ENCODE measurements at regions not wholly inside any gene's neighbourhood (a gene's known extent, or its start where the extent isn't known, plus 50 kb on each side); places are given as distances from the start of the nearest gene placed in this dataset.

- no peaks in the 10 kb centered on the region for H3K27me3 ChIP-seq
- H3K36me3 ChIP-seq: no peaks in the 10 kb centered on the region
- H3K9me3 ChIP-seq: no peaks in the 10 kb centered on the region
- H3K4me1 ChIP-seq: no peaks in the 10 kb centered on the region
- DNase-seq: no peak
- TF ChIP-seq CTCF (IDR thresholded peaks at IDR 0.05; ENCODE audit: low read depth, low read length): no peak
- no peak overlapping the region for H3K4me3 ChIP-seq (ENCODE audit: low read depth, low read length)
Measured at GRCh38 chr4:145293658-145294057, 113.3 kb upstream of the OTUD4 start.

- no peak for TF ChIP-seq CTCF (IDR thresholded peaks at IDR 0.05; ENCODE audit: low read depth, low read length)
- Histone ChIP-seq H3K27me3 (no peaks in the 10 kb centered on the region), H3K36me3 (no peaks in the 10 kb centered on the region), H3K4me1 (no peaks in the 10 kb centered on the region), H3K9me3 (no peaks in the 10 kb centered on the region), H3K4me3 (ENCODE audit: low read depth, low read length) (no peak overlapping the region)
- DNase-seq: no peak
Measured at GRCh38 chr4:145290955-145291354, 110.6 kb upstream of the OTUD4 start.

GRCh38 chr4:145289403-145290076, 109.2 kb upstream of the OTUD4 start:
- no peak for DNase-seq
- Histone ChIP-seq H3K4me3 (ENCODE audit: low read depth, low read length) (no peak overlapping the region), H3K27me3 (no peaks in the 10 kb centered on the region), H3K36me3 (no peaks in the 10 kb centered on the region), H3K4me1 (no peaks in the 10 kb centered on the region), H3K9me3 (no peaks in the 10 kb centered on the region)
- no peak for TF ChIP-seq CTCF (IDR thresholded peaks at IDR 0.05; ENCODE audit: low read depth, low read length)

GRCh38 chr4:145287351-145287750, 107.0 kb upstream of the OTUD4 start:
- Histone ChIP-seq H3K4me3 (ENCODE audit: low read depth, low read length) (no peak overlapping the region), H3K27me3 (no peaks in the 10 kb centered on the region), H3K4me1 (peaks cover under 1% of the 10 kb centered on the region; the same call in 1 of the 2 replicates), H3K9me3 (no peaks in the 10 kb centered on the region), H3K36me3 (no peaks in the 10 kb centered on the region)
- no peak for DNase-seq
- TF ChIP-seq CTCF (IDR thresholded peaks at IDR 0.05; ENCODE audit: low read depth, low read length): no peak

- no peaks in the 10 kb centered on the region for H3K36me3 ChIP-seq
- no peak for TF ChIP-seq CTCF (IDR thresholded peaks at IDR 0.05; ENCODE audit: low read depth, low read length)
- H3K27me3 ChIP-seq: no peaks in the 10 kb centered on the region
- no peak for DNase-seq
- H3K4me1 ChIP-seq: peaks cover 4% of the 10 kb centered on the region
- no peak overlapping the region for H3K4me3 ChIP-seq (ENCODE audit: low read depth, low read length)
- H3K9me3 ChIP-seq: no peaks in the 10 kb centered on the region
Measured at GRCh38 chr4:145285928-145286327, 105.5 kb upstream of the OTUD4 start.

- TF ChIP-seq CTCF (IDR thresholded peaks at IDR 0.05; ENCODE audit: low read depth, low read length): no peak
- H3K36me3 ChIP-seq: no peaks in the 10 kb centered on the region
- H3K9me3 ChIP-seq: no peaks in the 10 kb centered on the region
- no peaks in the 10 kb centered on the region for H3K27me3 ChIP-seq
- peaks cover 12% of the 10 kb centered on the region for H3K4me1 ChIP-seq
- DNase-seq: no peak
- no peak overlapping the region for H3K4me3 ChIP-seq (ENCODE audit: low read depth, low read length)
Measured at GRCh38 chr4:145283909-145284308, 103.5 kb upstream of the OTUD4 start.
